HepG2 (cell line): ENCODE measurements at regions not wholly inside any gene's neighbourhood (a gene's known extent, or its start where the extent isn't known, plus 50 kb on each side); places are given as distances from the start of the nearest gene placed in this dataset.

Experiments used
- ATAC-seq: fragments of 200-7000 bp; cut with Tn5 transposase; 3 replicates; pipeline ENCODE4 v1.9.1; 2020; ENCODE audit warnings: mild to moderate bottlenecking, moderate library complexity
- BruUV-seq: library from RNA; stranded (reverse); fragments of 400-500 nt; replicated peaks from 2 replicates; lab custom pipeline; 2021; lab: Mats Ljungman, UMichigan
- CTCF ChIA-PET: fragments of 300-600 bp; formaldehyde crosslinking; extraction: SDS; loops from one replicate; lab custom pipeline; 2021; ENCODE audit warnings: low total read pairs, inconsistent platforms, low intra/inter-chr PET ratio; lab: Yijun Ruan, JAX
- POLR2A ChIA-PET: fragments of 350-600 bp; sonication (Branson Sonifier 250); formaldehyde crosslinking; loops from one replicate; lab custom pipeline; 2020; ENCODE audit warnings: antibody characterized with exemption, inconsistent platforms; lab: Yijun Ruan, JAX
- DNase-seq: peaks from one replicate; pipeline ENCODE4 v3.0.0-alpha.2; 2015; ENCODE audit warnings: low spot score
- FAIRE-seq: peaks from 3 replicates; lab custom pipeline; 2011; peaks lifted over from hg19 to GRCh38; lab: Jason Lieb, UNC
- H2AFZ ChIP-seq: one replicate; pipeline ENCODE4 v1.6.1; 2011; ENCODE audit warnings: low read length, inconsistent platforms
- H3K27ac ChIP-seq: fragments of 300-600 bp; 3 replicates; pipeline ENCODE4 v1.8.0; 2011; ENCODE audit warnings: mixed run types, mild to moderate bottlenecking, mixed read lengths, low read length, inconsistent platforms; ENCODE audit not compliant: insufficient read depth; ENCODE audit errors: extremely low read length
- H3K27me3 ChIP-seq, 2 experiments: fragments of 200-600 bp in 1 of 2; 2 replicates in 1 of 2; 3 replicates in 1 of 2; pipeline versions ENCODE4 v1.6.0 to v1.8.0; 2011; ENCODE audit warnings: low read length in 2 of 2, mild to moderate bottlenecking in 2 of 2, moderate library complexity in 2 of 2, inconsistent platforms in 1 of 2; ENCODE audit not compliant: insufficient read depth in 2 of 2, control insufficient read depth in 1 of 2
- H3K36me3 ChIP-seq, 2 experiments: fragments of 200-600 bp in 1 of 2; replicated peaks in 1 of 2; 2 replicates in 1 of 2; 3 replicates in 1 of 2; pipeline versions ENCODE4 v1.5.1 to v1.8.0; 2011; ENCODE audit warnings: low read length in 2 of 2, inconsistent platforms in 1 of 2; ENCODE audit not compliant: insufficient read depth in 2 of 2, control insufficient read depth in 1 of 2
- H3K4me1 ChIP-seq: 2 replicates; pipeline ENCODE4 v1.5.1; 2012; ENCODE audit warnings: low read length, inconsistent platforms; ENCODE audit not compliant: insufficient read depth
- H3K4me2 ChIP-seq: 2 replicates; pipeline ENCODE4 v1.6.0; 2011; ENCODE audit warnings: low read depth, low read length, inconsistent platforms
- H3K4me3 ChIP-seq, 3 experiments: fragments of 200-600 bp in 1 of 3; sonication (generic), shearing (Covaris generic) in 1 of 3; replicated peaks in 1 of 3; 2 replicates each; pipeline ENCODE4 v1.5.1; 2011 to 2016; ENCODE audit warnings: low read length in 3 of 3, inconsistent platforms in 2 of 3, low read depth in 2 of 3, mild to moderate bottlenecking in 2 of 3, control low read depth in 1 of 3, mixed read lengths in 1 of 3; ENCODE audit not compliant: insufficient read depth in 1 of 3
- H3K79me2 ChIP-seq: one replicate; pipeline ENCODE4 v1.6.1; 2011; ENCODE audit warnings: low read length, inconsistent platforms; ENCODE audit not compliant: insufficient read depth
- H3K9ac ChIP-seq: 2 replicates; pipeline ENCODE4 v1.6.0; 2011; ENCODE audit warnings: mild to moderate bottlenecking, low read depth, low read length, inconsistent platforms; ENCODE audit not compliant: insufficient read depth
- H3K9me3 ChIP-seq: 2 replicates; pipeline ENCODE4 v1.5.1; 2012; ENCODE audit warnings: mild to moderate bottlenecking, low read length
- H4K20me1 ChIP-seq: 2 replicates; pipeline ENCODE4 v1.6.0; 2011; ENCODE audit warnings: inconsistent platforms, mild to moderate bottlenecking, low read length, moderate library complexity; ENCODE audit not compliant: insufficient read depth
- ATRX ChIP-seq: sonication (generic); formaldehyde crosslinking; IDR thresholded peaks from 2 replicates; pipeline ENCODE4 v1.4.0; 2020; ENCODE audit warnings: missing genetic modification reagents, borderline replicate concordance
- BATF2 ChIP-seq: sonication (generic); formaldehyde crosslinking; IDR thresholded peaks from 2 replicates; pipeline ENCODE4 v1.8.0; 2022; ENCODE audit warnings: mild to moderate bottlenecking, missing genetic modification reagents, moderate library complexity
- BRD4 ChIP-seq: sonication (generic); formaldehyde crosslinking; IDR thresholded peaks from 2 replicates; pipeline ENCODE4 v1.4.0; 2020; ENCODE audit warnings: missing genetic modification reagents
- HNRNPLL ChIP-seq: fragments of 200-400 bp; formaldehyde crosslinking; IDR thresholded peaks from 2 replicates; pipeline ENCODE4 v1.6.1; 2017; ENCODE audit warnings: mild to moderate bottlenecking, low read depth, low read length; ENCODE audit not compliant: poor library complexity, severe bottlenecking
- NBN ChIP-seq: fragments of 450-650 bp; conservative IDR thresholded peaks from 2 replicates; pipeline ENCODE4 v1.6.1; 2017
- PLSCR1 ChIP-seq: sonication (generic); formaldehyde crosslinking; IDR thresholded peaks from 2 replicates; pipeline ENCODE4 v1.5.0; 2020; ENCODE audit warnings: missing genetic modification reagents, mild to moderate bottlenecking, borderline replicate concordance
- PTBP1 ChIP-seq: fragments of 200-400 bp; formaldehyde crosslinking; IDR thresholded peaks from 2 replicates; pipeline ENCODE4 v1.6.1; 2018; ENCODE audit warnings: low read length, low read depth; ENCODE audit not compliant: poor library complexity, severe bottlenecking
- XRCC5 ChIP-seq: fragments of 200-400 bp; formaldehyde crosslinking; optimal IDR thresholded peaks from 2 replicates; pipeline ENCODE3; 2017; ENCODE audit warnings: mild to moderate bottlenecking, low read length
- YEATS2 ChIP-seq: sonication (generic); formaldehyde crosslinking; IDR thresholded peaks from 2 replicates; pipeline ENCODE4 v1.4.0; 2020; ENCODE audit warnings: missing genetic modification reagents, borderline replicate concordance
- ZBTB14 ChIP-seq: sonication (generic); formaldehyde crosslinking; IDR thresholded peaks from 2 replicates; pipeline ENCODE4 v1.4.0; 2020; ENCODE audit warnings: missing genetic modification reagents
- ZNF567 ChIP-seq: sonication (generic); formaldehyde crosslinking; IDR thresholded peaks from 2 replicates; pipeline ENCODE4 v1.8.1; 2023; ENCODE audit warnings: mild to moderate bottlenecking, missing genetic modification reagents, borderline replicate concordance
- ZNF674 ChIP-seq: sonication (generic); formaldehyde crosslinking; IDR thresholded peaks from 2 replicates; pipeline ENCODE4 v1.5.0; 2020; ENCODE audit warnings: low read depth, mild to moderate bottlenecking, missing genetic modification reagents
- ZNF781 ChIP-seq: sonication (generic); formaldehyde crosslinking; IDR thresholded peaks from 2 replicates; pipeline ENCODE4 v1.5.1; 2020; ENCODE audit warnings: borderline replicate concordance, mild to moderate bottlenecking, missing genetic modification reagents; ENCODE audit errors: not compliant biosample characterization
- WGBS: methylation state at CpG from one replicate; pipeline ENCODE4 v1.1.6; 2017; ENCODE audit warnings: low lambda C conversion rate; 5-methylcytosine and 5-hydroxymethylcytosine counted together
- in situ Hi-C: cut with HindIII; loops from 2 replicates; pipeline ENCODE4 v1.10.0; 2017; ENCODE audit warnings: low pct_unique_long_range_greater_than_20kb; ENCODE audit not compliant: extremely low pct_ligation_motif_present
- intact Hi-C: fragments of 100-400 bp; cut with micrococcal nuclease; formaldehyde crosslinking; loops from one replicate; pipeline ENCODE4 v1.10.0; 2022; ENCODE audit not compliant: unreplicated experiment

GRCh38 chr10:44498222-44498621 lies 113.3 kb upstream of the CXCL12 start:
- Histone ChIP-seq H3K79me2 (no peaks in the 10 kb centered on the region), H3K4me3 (no peak overlapping the region), H3K9me3 (peaks cover 5% of the 10 kb centered on the region; the same call in 1 of the 2 replicates), H3K4me2 (no peak overlapping the region), H4K20me1 (no peaks in the 10 kb centered on the region), H3K27me3 (no peaks in the 10 kb centered on the region), H3K9ac (no peak overlapping the region), H2AFZ (no peak overlapping the region), H3K27ac (no peak overlapping the region), H3K4me1 (peaks cover under 1% of the 10 kb centered on the region), H3K36me3 (no peaks in the 10 kb centered on the region)
- POLR2A ChIA-PET = no interaction called here
- 0% methylated on average over 5 of the region's 5 CpGs for WGBS
- ATAC-seq = no peak
- DNase-seq = no peak
- in situ Hi-C loops (no loop called here), intact Hi-C loops (no loop called here)
- BruUV-seq = no TSS peak
- CTCF ChIA-PET = no interaction called here
- no peak for FAIRE-seq
- TF ChIP-seq BATF2 (CRISPR knock-in tag) (no peak), ZNF567 (no peak), XRCC5 (no peak), ZBTB14 (CRISPR knock-in tag) (no peak), ZNF674 (CRISPR knock-in tag) (no peak), PLSCR1 (CRISPR knock-in tag) (no peak), ATRX (no peak), BRD4 (CRISPR knock-in tag) (no peak), YEATS2 (CRISPR knock-in tag) (no peak), PTBP1 (no peak), ZNF781 (CRISPR knock-in tag) (no peak), NBN (no peak), HNRNPLL (no peak)
- TF ChIP-seq, all 625 proteins: peak for 0
